Left ventricle myocardium superior (tissue), 1 donor: ENCODE measurements at regions not wholly inside any gene's neighbourhood (a gene's known extent, or its start where the extent isn't known, plus 50 kb on each side); places are given as distances from the start of the nearest gene placed in this dataset.
A peak's percentile ranks its signal among the peaks of the same experiment; 100 is the strongest.
"Not testable (repeated sequence)": the region's sequence is repeated elsewhere in the genome, so short reads cannot be mapped to it uniquely, and the experiment has no call there.

Experiments
- ATAC-seq: fragments of 200-7000 bp; cut with Tn5 transposase; one replicate; pipeline ENCODE4 v1.9.1; 2020; ENCODE audit warnings: mild to moderate bottlenecking, moderate library complexity
- DNase-seq: peaks from one replicate; pipeline ENCODE4 v3.0.0-alpha.2; 2020
- intact Hi-C: fragments of 100-400 bp; cut with micrococcal nuclease; formaldehyde crosslinking; loops from one replicate; pipeline ENCODE4 v1.11.0; 2022
- donor health status: DM: no; HTN: yes; CAD: no; lungs with severe emphysema.

GRCh38 chr4:156303708-156304107 is 350.0 kb upstream of the CTSO start:
- DNase-seq (no peak), ATAC-seq (no peak)
- intact Hi-C loops = no loop called here

DNA sequence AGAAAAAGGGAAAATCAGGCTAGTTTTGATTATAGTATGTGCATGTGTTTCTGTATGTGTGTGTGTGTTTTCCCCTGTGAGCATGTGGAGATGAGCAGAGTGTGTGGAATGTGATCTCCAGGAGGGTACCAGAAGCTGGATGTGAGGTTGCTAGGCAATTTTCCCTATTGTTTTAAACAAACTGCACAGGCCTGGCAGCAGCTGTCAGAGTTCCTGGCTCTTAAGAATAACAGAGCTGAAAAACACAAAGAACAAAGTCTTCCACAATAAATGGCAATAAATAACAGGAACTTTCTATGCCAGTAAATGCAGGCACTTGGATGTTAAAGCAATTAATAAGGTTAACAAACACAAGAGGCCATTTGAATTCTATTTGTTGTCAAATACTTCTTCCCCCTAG is 344.6 kb upstream of the CTSO start:
- peak; percentile 82 for ATAC-seq
- intact Hi-C loops = no loop called here
- peak; percentile 39 for DNase-seq

GRCh38 chr4:156295676-156296195 is 342.1 kb upstream of the CTSO start:
- DNase-seq (no peak), ATAC-seq (no peak)
- intact Hi-C loops = no loop called here

GRCh38 chr4:156294577-156294976 is 340.9 kb upstream of the CTSO start:
- DNase-seq = no peak
- intact Hi-C loops = no loop called here
- no peak for ATAC-seq

DNA sequence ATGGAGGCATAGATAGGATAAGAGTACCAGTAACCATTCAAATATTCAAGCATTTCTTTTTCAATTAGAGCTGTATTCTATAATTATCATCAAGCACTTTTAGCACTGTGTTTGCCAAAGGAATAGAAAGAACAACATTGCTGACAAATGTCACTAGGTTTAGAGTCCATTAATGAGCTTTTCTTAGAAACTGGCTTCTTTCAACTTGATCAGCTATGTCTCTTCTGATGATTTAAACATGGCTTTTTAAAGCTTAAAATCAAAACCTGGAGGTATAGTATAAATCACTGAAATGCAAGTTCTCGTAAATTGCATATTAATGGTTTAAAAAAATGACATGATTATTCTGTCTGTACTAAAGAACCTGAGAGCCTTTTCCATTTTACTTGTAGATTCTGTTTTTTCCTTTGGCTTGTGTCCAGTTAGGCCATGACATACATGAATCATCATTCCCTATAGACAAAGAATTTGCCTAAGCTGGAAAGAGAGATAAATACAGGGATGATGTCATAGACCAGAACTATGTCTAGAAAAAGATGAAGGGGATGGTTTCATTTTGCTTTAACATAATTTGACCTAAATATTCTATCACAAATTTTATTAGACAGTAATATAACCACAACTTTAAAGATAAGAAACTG is 340.1 kb upstream of the CTSO start:
- DNase-seq (no peak), ATAC-seq (no peak)
- intact Hi-C loops = no loop called here

- no peak for DNase-seq
- intact Hi-C loops = no loop called here
- no peak for ATAC-seq
These were observed 337.7 kb upstream of the CTSO start for GRCh38 chr4:156291317-156291716.

GRCh38 chr4:156290811-156291210 is 337.1 kb upstream of the CTSO start:
- no peak for DNase-seq
- ATAC-seq = no peak
- intact Hi-C loops = no loop called here

- ATAC-seq, DNase-seq, intact Hi-C loops: not testable (repeated sequence)
These were observed 336.4 kb upstream of the CTSO start for GRCh38 chr4:156290026-156290425.

GRCh38 chr4:156280686-156281085 is 327.0 kb upstream of the CTSO start:
- intact Hi-C loops = no loop called here
- ATAC-seq (no peak), DNase-seq (no peak)

DNA sequence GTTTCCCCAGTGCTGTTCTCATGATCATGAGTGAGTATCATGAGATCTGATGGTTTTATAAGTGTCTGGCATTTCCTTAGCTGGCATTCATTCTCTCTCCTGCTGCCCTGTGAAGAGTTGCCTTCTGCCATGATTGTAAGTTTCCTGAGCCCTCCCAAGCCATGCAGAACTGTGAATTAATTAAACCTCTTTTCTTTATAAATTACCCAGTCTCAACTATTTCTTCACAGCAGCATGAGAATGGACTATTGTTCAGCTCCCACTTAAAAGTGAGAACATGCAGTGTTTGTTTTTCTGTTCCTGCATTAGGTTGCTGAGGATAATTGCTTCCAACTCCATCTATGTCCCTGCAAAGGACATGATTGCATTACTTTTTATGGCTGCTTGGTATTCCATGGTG is 311.7 kb upstream of the CTSO start:
- DNase-seq (no peak), ATAC-seq (no peak)
- intact Hi-C loops = no loop called here

GRCh38 chr4:156261230-156261629 is 307.6 kb upstream of the CTSO start:
- ATAC-seq (no peak), DNase-seq (no peak)
- intact Hi-C loops = no loop called here

- DNase-seq (no peak), ATAC-seq (no peak)
- intact Hi-C loops = no loop called here
These were observed 301.8 kb upstream of the CTSO start for GRCh38 chr4:156255230-156256007.

- DNase-seq (no peak), ATAC-seq (no peak)
- intact Hi-C loops = no loop called here
These were observed 298.8 kb upstream of the CTSO start for GRCh38 chr4:156252358-156252921.

GRCh38 chr4:156251373-156252065 is 297.9 kb upstream of the CTSO start:
- ATAC-seq (no peak), DNase-seq (no peak)
- intact Hi-C loops = no loop called here

GRCh38 chr4:156248917-156249316 is 295.3 kb upstream of the CTSO start:
- intact Hi-C loops = no loop called here
- DNase-seq (no peak), ATAC-seq (no peak)

- intact Hi-C loops = no loop called here
- DNase-seq = no peak
- ATAC-seq = no peak
These were observed 293.8 kb upstream of the CTSO start for GRCh38 chr4:156247470-156247869.

GRCh38 chr4:156243015-156243414 is 289.3 kb upstream of the CTSO start:
- no peak for ATAC-seq
- DNase-seq = no peak
- intact Hi-C loops = no loop called here

DNA sequence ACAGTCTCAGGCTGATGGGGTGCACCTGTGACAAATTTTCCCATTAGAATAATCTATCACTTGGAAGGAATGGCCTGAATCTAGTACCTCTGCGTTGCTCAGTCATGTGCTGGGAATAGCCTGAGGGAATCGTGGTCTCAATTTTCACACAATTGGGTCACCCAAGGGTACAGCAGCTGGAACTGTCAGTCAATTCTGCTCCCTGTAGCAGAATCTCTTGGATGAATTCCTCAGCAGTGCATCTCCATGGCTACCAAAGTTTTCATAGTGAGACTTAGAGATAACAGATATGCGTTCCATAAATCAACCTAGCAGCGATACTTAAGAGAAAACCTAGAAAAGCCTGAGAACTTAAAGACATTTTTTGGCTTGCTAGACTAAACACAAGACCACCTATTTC is 288.7 kb upstream of the CTSO start:
- DNase-seq = no peak
- ATAC-seq = no peak
- intact Hi-C loops = no loop called here

DNA sequence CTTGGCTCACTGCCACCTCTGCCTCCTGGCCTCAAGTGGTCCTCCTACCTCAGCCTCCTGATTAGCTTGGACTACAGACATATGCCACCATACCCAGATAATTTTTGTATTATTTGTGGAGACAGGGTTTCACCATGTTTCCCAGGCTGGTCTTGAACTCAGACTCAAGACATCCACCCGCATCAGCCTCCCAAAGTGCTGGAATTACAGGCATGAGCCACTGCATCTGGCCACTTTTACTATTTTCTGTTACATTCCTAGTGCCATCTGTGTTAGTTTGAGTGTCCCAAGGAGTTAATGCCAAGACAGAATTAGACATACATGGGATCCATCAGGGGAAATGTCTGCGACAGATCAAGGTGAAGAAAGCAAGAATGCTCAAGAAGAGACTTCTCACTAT is 288.2 kb upstream of the CTSO start:
- intact Hi-C loops = no loop called here
- ATAC-seq (no peak), DNase-seq (no peak)

- no peak for DNase-seq
- intact Hi-C loops = no loop called here
- no peak for ATAC-seq
These were observed 284.5 kb upstream of the CTSO start for GRCh38 chr4:156238171-156238570.
